HL-60 (cell line): ENCODE measurements at regions not wholly inside any gene's neighbourhood (a gene's known extent, or its start where the extent isn't known, plus 50 kb on each side); places are given as distances from the start of the nearest gene placed in this dataset.
"Not testable (repeated sequence)": the region's sequence is repeated elsewhere in the genome, so short reads cannot be mapped to it uniquely, and the experiment has no call there.

ENCODE experiments used
- DNase-seq, 2 experiments: peaks; one replicate each; pipeline ENCODE4 v3.0.0-alpha.2; 2010 to 2020; ENCODE audit warnings: low read depth in 1 of 2, low spot score in 1 of 2
- H3K27ac ChIP-seq: fragments of 250-450 bp; sonication (Bioruptor Pico); replicated peaks from 2 replicates; pipeline ENCODE4 v1.5.1; 2020; ENCODE audit warnings: mild to moderate bottlenecking, moderate library complexity
- H3K27me3 ChIP-seq: fragments of 250-450 bp; sonication (Bioruptor Pico); 2 replicates; pipeline ENCODE4 v1.5.1; 2021; ENCODE audit warnings: mild to moderate bottlenecking, moderate library complexity; ENCODE audit not compliant: insufficient read depth, poor library complexity, severe bottlenecking
- H3K4me3 ChIP-seq: replicated peaks from 2 replicates; pipeline ENCODE4 v1.5.1; 2011; ENCODE audit warnings: mild to moderate bottlenecking, control low read depth, low read length; ENCODE audit not compliant: insufficient read depth
- CTCF ChIP-seq: IDR thresholded peaks from one replicate; pipeline ENCODE4 v1.5.1; 2011; ENCODE audit warnings: low read length, control low read depth, inconsistent platforms; ENCODE audit not compliant: insufficient read depth
- GABPA ChIP-seq: IDR thresholded peaks from 2 replicates; pipeline ENCODE4 v1.6.1; 2012; ENCODE audit warnings: low read depth
- POLR2AphosphoS5 ChIP-seq: IDR thresholded peaks from 2 replicates; pipeline ENCODE4 v1.6.1; 2012; ENCODE audit warnings: low read depth
- REST ChIP-seq: IDR thresholded peaks from 2 replicates; pipeline ENCODE4 v1.6.1; 2012; ENCODE audit warnings: low read depth; ENCODE audit not compliant: insufficient replicate concordance
- SPI1 ChIP-seq: IDR thresholded peaks from 2 replicates; pipeline ENCODE4 v1.6.1; 2012; ENCODE audit warnings: low read depth, mild to moderate bottlenecking, borderline replicate concordance

GRCh38 chr5:63022403-63022802, 443.8 kb downstream of the LRRC70 start:
- no peak overlapping the region for H3K27ac ChIP-seq
- TF ChIP-seq CTCF (no peak), POLR2AphosphoS5 (no peak), REST (no peak), SPI1 (no peak), GABPA (no peak)
- H3K4me3 ChIP-seq: no peak overlapping the region
- no peaks in the 10 kb centered on the region for H3K27me3 ChIP-seq
- DNase-seq: no peak

GRCh38 chr5:63011158-63011557, 432.5 kb downstream of the LRRC70 start:
- H3K4me3 ChIP-seq: no peak overlapping the region
- H3K27ac ChIP-seq: no peak overlapping the region
- DNase-seq: no peak

GRCh38 chr5:63008195-63008594, 429.6 kb downstream of the LRRC70 start:
- TF ChIP-seq POLR2AphosphoS5 (no peak), REST (no peak), CTCF (no peak), GABPA (no peak), SPI1 (no peak)
- DNase-seq: no peak
- Histone ChIP-seq H3K4me3 (no peak overlapping the region), H3K27me3 (no peaks in the 10 kb centered on the region), H3K27ac (no peak overlapping the region)

More at GRCh38 chr5:63011158-63011557, 432.5 kb downstream of the LRRC70 start:
- H3K27me3 ChIP-seq: no peaks in the 10 kb centered on the region
- TF ChIP-seq SPI1: no peak
- TF ChIP-seq POLR2AphosphoS5: no peak
- TF ChIP-seq CTCF: no peak
- TF ChIP-seq GABPA: no peak
- no peak for TF ChIP-seq REST

- not testable (repeated sequence) for H3K27ac ChIP-seq, DNase-seq, H3K4me3 ChIP-seq, H3K27me3 ChIP-seq
Observed at GRCh38 chr5:62994842-62995241, 416.2 kb downstream of the LRRC70 start.
